Ovary (tissue), 7 donors: ENCODE measurements at regions not wholly inside any gene's neighbourhood (a gene's known extent, or its start where the extent isn't known, plus 50 kb on each side); places are given as distances from the start of the nearest gene placed in this dataset.

Experiments
- DNase-seq, 5 donors: peaks; one replicate each; pipeline ENCODE4 v3.0.0-alpha.2; 2019 to 2020
- H3K27ac ChIP-seq, 2 donors: fragments of 200-600 bp; one replicate each; pipeline versions ENCODE4 v1.5.1 to v1.8.0; 2019 to 2022
- H3K27me3 ChIP-seq: fragments of 200-600 bp; one replicate; pipeline ENCODE4 v1.8.0; 2022
- H3K36me3 ChIP-seq: fragments of 200-600 bp; sonication (generic); one replicate; pipeline ENCODE4 v1.5.1; 2019
- H3K4me1 ChIP-seq: one replicate; pipeline ENCODE4 v1.8.1; 2013; ENCODE audit warnings: mild to moderate bottlenecking, moderate library complexity; ENCODE audit not compliant: insufficient read depth
- H3K4me3 ChIP-seq: fragments of 200-600 bp; sonication (generic); one replicate; pipeline ENCODE4 v1.5.1; 2017
- H3K9me3 ChIP-seq, 2 donors: fragments of 200-600 bp in 1 of 2; sonication (generic) in 1 of 2; one replicate each; pipeline versions ENCODE4 v1.5.1 to v1.8.1; 2013 to 2019; ENCODE audit warnings: mild to moderate bottlenecking in 1 of 2, moderate library complexity in 1 of 2
- EP300 ChIP-seq: sonication (generic); formaldehyde crosslinking; IDR thresholded peaks from one replicate; pipeline ENCODE4 v1.6.1; 2017; ENCODE audit warnings: antibody characterized with exemption
- POLR2A ChIP-seq: fragments of 450-650 bp; IDR thresholded peaks from one replicate; pipeline ENCODE4 v1.6.1; 2017; ENCODE audit warnings: antibody characterized with exemption, mild to moderate bottlenecking, moderate library complexity
- WGBS, 3 donors: extraction: QIAGEN DNeasy Blood & Tissue Kit in 1 of 3; methylation state at CpG; one replicate each; pipeline versions ENCODE4 v1.1.5 to v1.1.7; 2013 to 2017; 5-methylcytosine and 5-hydroxymethylcytosine counted together
- intact Hi-C, 4 donors: fragments of 100-400 bp; cut with DNase I; formaldehyde crosslinking; loops; one replicate each; pipeline versions ENCODE4 v1.11.0 to v1.15.1; 2022 to 2023
- TF ChIP-seq, protein P1 (sequence below), 3 donors: fragments of 450-650 bp in 2 of 3; fragments of 200-600 bp in 1 of 3; IDR thresholded peaks; one replicate each; pipeline versions ENCODE4 v1.5.1 to v1.8.0; 2016 to 2022; ENCODE audit warnings: antibody characterized with exemption in 3 of 3, mild to moderate bottlenecking in 1 of 3
- donor health status: DM: no; HTN: no; CAD: no; lungs with moderate emphysema.
- donor health status: DM: no; HTN: no; CAD: no.
- donor health status: Bipolar disorder and iron deficiency.
- donor health status: DM: no; HTN: no; CAD: no.
- donor health status: DM: yes; HTN: yes; CAD: no.

DNA sequence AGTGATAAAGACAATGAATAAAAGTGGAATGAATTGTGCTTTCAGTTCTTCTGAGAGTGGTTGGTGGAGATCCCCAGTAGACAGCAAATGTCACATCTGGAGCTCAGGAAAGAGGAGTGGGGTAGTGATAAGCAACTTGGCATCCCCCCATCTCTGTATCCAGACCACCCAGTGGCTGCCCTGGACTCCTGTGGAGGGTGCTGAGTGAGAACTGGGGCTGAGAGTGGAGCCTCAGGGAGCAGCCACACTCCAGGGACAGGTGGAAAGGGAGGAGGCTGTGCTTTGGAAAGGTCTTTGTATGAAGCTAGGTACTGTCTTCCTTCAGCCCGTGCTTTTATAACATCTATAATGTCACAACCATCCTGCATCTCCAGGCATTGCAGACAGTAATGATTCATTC is 85.6 kb upstream of the RASGRF1 start:
- 60 to 85% (median 65%) methylated on average over 1 of the region's 1 CpG for WGBS, 3 donors
- Histone ChIP-seq H3K27me3 (no peaks in the 10 kb centered on the region), H3K27ac (no peak overlapping the region), H3K4me3 (no peak overlapping the region), H3K9me3 (no peaks in the 10 kb centered on the region), H3K4me1 (no peaks in the 10 kb centered on the region), H3K36me3 (no peaks in the 10 kb centered on the region)
- intact Hi-C loops, result loop anchor here in 1 of 4 donors (5.0 kb wide), 1 partner anchor 549 kb away; no protein-coding TSS in a partner anchor
- TF ChIP-seq EP300, result no peak
- no peak for TF ChIP-seq POLR2A
- TF ChIP-seq, protein P1, sequence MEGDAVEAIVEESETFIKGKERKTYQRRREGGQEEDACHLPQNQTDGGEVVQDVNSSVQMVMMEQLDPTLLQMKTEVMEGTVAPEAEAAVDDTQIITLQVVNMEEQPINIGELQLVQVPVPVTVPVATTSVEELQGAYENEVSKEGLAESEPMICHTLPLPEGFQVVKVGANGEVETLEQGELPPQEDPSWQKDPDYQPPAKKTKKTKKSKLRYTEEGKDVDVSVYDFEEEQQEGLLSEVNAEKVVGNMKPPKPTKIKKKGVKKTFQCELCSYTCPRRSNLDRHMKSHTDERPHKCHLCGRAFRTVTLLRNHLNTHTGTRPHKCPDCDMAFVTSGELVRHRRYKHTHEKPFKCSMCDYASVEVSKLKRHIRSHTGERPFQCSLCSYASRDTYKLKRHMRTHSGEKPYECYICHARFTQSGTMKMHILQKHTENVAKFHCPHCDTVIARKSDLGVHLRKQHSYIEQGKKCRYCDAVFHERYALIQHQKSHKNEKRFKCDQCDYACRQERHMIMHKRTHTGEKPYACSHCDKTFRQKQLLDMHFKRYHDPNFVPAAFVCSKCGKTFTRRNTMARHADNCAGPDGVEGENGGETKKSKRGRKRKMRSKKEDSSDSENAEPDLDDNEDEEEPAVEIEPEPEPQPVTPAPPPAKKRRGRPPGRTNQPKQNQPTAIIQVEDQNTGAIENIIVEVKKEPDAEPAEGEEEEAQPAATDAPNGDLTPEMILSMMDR (IDR thresholded peaks at IDR 0.05), result no peak
- no peak for DNase-seq

DNA sequence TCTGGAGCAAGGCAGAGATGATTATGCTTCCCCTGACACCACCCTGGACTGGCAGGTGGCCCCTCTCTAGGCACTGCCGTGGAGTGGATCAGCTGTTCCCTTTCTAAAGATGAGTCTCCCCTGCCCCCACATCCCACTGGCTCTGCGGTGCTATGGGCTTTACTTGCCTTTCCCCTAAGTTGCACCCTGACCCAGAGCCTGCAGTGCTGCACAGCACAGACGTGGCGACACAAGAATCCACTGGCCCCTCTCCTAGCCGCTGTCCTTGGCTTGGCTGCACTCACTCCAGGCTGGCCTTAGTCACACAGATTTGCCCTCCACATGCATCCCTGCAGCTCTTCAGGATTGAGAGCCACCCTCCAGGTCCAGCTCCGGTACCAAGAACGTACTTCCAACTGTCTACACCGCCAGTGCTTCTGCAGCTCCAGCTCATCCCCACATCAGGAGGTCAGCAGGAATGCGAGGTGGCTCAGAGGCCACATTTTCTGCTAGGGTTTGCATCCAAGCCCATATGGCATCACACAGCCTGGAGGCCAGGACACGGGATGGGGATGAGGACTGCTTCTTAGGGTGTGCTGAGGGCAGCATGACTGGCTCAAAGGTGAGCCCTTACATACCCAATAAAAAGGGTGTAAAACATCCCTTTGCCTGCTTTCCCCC is 82.4 kb upstream of the RASGRF1 start:
- TF ChIP-seq, protein P1 (IDR thresholded peaks at IDR 0.05), result no peak
- no peak for TF ChIP-seq EP300
- DNase-seq, result no peak
- 60 to 69% (median 67%) methylated on average over 10 of the region's 10 CpGs for WGBS, 3 donors
- H3K4me1 ChIP-seq, result no peaks in the 10 kb centered on the region
- H3K9me3 ChIP-seq, result no peaks in the 10 kb centered on the region
- H3K4me3 ChIP-seq, result no peak overlapping the region
- H3K36me3 ChIP-seq, result no peaks in the 10 kb centered on the region
- intact Hi-C loops, result no loop called here
- H3K27me3 ChIP-seq, result no peaks in the 10 kb centered on the region
- H3K27ac ChIP-seq, result no peak overlapping the region

DNA sequence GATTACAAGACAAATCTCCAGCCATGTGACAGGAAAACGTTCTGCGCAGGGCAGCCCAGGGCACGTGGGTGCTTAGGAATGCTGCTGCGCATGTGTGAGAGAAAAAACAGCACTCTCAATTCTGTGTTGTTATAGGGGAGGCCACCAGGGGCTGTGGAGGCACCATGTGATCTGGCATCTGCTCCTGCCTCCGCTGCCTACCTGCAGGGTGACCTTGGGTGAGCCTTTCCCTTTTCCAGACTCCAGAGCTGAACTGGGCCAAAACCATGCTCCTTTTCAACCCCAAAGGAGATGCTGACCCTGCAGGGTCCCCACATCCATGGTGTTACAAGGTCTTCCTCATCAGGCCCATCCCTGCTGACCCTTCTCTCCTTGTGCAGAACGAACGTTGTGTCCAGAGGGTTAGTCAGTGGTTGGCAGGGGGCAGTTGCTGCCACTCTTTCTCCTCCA is 81.5 kb upstream of the RASGRF1 start:
- no peak overlapping the region for H3K27ac ChIP-seq
- TF ChIP-seq EP300 (no peak), POLR2A (no peak)
- TF ChIP-seq, protein P1 (IDR thresholded peaks at IDR 0.05), result no peak
- DNase-seq, result no peak
- H3K27me3 ChIP-seq, result no peaks in the 10 kb centered on the region
- intact Hi-C loops, result no loop called here
- no peaks in the 10 kb centered on the region for H3K36me3 ChIP-seq
- no peaks in the 10 kb centered on the region for H3K9me3 ChIP-seq
- H3K4me1 ChIP-seq, result no peaks in the 10 kb centered on the region
- whole genome bisulfite sequencing, 3 donors, result 56 to 75% (median 72%) methylated on average over 7 of the region's 7 CpGs
- H3K4me3 ChIP-seq, result no peak overlapping the region

DNA sequence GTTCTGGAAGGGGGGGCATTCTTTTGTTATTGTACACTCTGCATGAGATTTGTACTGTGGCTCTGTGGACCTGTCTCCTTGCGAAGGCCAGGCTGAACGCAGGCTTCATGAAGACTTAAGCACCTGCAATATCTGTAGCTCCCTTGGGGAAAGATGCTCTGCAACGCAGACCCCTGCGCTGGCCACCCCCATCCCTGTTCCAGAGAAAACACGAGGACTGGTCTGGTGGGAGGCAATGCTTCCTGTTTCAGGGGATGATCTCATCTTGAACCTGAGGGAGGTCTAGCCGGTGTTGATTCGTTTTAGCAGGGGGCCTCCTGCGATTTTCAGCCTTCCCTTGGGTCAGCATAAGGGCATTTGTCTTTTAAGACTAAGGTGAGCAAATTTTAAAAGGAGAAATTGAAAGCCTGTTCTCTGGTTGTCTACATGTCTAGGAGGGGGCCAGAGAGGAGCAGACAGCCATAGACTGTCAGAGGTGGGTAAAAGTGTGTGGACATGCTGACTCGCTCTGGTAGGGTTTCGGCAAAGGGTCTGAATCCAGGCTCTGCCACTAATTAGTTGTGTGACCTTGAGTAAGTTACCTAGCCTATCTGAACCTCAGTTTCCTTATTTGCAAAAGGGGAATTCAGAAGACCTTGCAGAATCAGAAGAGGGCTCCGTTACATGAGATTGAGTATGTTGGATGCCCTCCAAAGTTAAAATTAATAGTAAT is 80.9 kb upstream of the RASGRF1 start:
- 35 to 50% (median 46%) methylated on average over 11 of the region's 11 CpGs for WGBS, 3 donors
- Histone ChIP-seq H3K27ac (no peak overlapping the region), H3K4me3 (no peak overlapping the region), H3K9me3 (no peaks in the 10 kb centered on the region), H3K27me3 (no peaks in the 10 kb centered on the region), H3K36me3 (no peaks in the 10 kb centered on the region), H3K4me1 (no peaks in the 10 kb centered on the region)
- no peak for DNase-seq
- TF ChIP-seq POLR2A (no peak), EP300 (no peak)
- TF ChIP-seq, protein P1 (IDR thresholded peaks at IDR 0.05), result no peak
- intact Hi-C loops, result no loop called here
